GM21515 (cell line): ENCODE measurements at regions not wholly inside any gene's neighbourhood (a gene's known extent, or its start where the extent isn't known, plus 50 kb on each side); places are given as distances from the start of the nearest gene placed in this dataset.

ENCODE experiments used
- ATAC-seq: cut with Tn5 transposase; IDR thresholded peaks from one replicate; pipeline ENCODE4 v1.9.1; 2021; ENCODE audit not compliant: unreplicated experiment

DNA sequence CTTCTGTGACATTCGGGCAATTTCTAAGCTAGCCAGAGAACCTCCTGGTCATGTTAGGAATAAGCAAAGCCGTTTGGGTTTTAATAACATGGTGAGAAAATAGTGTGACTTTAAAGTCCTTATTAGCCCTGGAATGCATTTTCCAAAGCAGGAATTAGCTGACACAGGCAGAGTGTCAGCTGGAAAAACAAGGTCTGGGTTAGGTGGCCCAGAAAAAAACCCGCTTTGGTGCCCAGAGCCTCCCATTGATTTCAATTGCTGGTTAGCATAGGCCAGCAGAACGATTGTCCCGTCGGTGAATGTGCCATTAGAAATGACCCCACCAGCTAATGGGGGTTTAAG, 62.1 kb upstream of the CPEB4 start:
- ATAC-seq = no peak

GRCh38 chr5:173826428-173827350, 61.5 kb upstream of the CPEB4 start:
- no peak for ATAC-seq

- ATAC-seq = no peak
These were observed 59.2 kb upstream of the CPEB4 start for GRCh38 chr5:173828952-173829351.

DNA sequence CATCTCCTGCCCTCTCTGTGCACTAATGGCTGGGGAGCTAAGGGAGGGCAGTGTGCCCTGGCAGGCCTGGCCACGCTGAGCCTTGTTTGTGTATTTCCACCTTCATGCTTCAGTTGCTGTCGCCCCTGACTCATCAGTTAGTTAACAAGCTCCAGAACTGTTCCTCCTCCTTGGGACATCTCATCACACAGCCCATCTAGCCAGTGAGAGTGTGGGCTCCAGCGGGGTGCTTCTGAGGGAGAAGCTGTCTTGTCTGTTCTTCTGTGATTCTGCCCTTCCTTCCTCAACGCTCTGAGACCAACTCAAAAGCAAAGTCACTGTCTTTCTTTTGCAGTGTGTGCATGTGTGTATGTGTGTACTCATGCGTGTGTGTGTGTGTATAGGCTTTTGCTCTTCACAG, 58.3 kb upstream of the CPEB4 start:
- no peak for ATAC-seq

GRCh38 chr5:173830421-173830820, 57.7 kb upstream of the CPEB4 start:
- ATAC-seq = no peak

DNA sequence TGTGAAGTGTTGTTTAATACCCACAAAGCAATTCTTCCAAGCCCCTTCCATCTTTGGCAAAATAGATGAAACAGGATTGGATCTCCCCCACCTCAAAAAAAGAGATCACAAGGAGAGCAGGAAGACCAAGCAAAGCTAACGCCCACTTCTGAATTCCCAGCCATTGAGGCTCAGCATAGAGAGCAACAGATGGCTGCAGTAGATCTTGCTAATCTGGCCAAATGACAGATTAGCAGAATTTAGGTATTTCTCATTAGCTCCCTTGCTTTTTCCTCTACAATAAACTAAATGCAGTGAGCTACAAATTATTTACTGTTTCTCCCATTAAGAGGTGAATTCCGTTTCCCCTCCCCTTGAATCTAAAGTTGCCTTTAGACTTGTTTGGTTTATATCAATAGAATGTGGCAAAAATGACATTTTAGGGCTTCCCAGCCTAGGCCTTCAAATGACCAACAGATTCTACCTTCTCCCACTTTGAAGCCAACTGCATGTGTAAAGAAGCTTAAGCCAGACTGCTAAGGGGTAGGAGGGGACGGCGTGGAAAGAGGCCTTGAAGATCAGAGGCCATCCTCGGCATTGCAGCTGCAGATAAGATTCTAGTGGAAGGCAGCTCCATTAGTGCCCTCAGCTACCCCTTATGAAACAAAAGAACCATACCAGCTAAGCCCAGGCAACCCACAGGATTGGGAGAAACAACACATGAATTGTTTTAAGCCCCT, 56.8 kb upstream of the CPEB4 start:
- ATAC-seq = no peak

DNA sequence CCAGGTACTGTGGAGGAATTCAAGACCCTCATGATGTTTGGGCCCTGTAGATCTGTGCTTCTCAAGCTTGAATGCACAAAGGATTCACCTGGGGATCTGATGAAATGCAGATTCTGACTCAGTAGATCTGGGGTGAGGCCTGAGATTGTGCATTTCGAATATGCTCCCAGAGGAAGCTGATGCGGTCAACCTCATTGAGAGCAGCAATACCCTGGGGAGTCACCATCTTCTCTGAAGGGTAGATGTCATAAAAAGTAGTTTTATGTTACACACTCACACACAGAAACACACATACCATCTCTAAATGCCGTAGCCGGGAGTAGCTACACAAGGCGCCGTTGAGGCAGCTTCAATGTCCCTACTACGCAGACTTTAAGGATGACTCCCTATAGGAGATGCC, 55.8 kb upstream of the CPEB4 start:
- ATAC-seq = peak; percentile 45

DNA sequence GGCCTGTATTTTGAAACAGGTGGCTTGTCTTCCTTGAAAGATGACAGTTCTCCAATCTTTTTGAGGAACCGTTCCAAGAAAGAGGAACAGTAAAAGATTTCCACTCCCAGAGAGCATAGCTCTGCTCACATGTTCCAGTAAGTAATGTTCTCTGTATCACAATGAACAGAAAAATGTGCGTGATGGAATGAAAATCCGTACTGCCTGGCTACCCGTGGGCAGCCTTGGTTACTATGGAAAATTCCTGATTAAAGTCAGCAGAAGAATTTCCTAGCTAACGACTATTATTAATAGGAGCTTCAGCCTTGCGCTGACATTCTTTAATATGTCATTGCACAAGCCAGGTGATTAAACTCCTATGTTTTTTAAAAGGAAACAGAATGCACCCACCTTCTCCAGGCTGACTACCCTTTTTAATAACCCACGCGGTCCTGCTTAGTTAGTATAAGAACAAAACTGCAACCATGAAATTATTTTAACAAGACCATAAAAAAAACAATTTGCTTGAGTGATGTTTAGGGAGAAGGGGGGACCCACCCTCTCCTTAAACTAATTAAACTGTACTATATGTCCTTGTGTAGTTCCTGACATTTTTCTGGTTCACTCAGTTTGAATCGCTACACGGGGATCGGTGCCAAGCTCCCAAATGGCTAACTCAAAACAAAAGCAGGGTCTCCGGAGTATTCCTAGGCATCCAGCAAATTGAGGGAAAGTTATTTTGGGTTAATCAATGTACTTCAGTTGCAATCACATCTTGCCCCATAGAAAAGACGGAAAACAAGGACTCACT, 54.8 kb upstream of the CPEB4 start:
- no peak for ATAC-seq

- ATAC-seq = no peak
These were observed 53.9 kb upstream of the CPEB4 start for GRCh38 chr5:173834071-173834771.

DNA sequence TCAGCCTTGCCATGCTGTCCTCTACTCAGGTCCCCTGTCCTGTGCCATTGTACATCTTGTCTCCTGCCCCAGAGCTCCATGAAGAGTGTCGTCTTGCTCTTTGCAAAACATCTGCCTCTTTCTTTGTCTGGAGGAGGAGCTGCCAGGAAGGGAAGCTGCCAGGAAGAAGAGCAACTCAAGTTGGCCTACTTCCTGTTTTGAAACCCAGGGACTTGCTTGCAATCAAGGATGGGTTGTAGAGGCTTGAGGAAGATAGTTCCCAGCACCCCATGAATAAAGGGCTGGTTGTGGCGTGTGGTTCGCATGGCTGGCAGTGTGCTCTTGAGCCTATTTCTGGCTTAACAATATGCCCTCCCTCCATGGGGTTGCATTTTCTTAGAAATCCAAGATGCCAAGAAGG, 53.0 kb upstream of the CPEB4 start:
- no peak for ATAC-seq

- ATAC-seq = no peak
These were observed 52.5 kb upstream of the CPEB4 start for GRCh38 chr5:173835661-173836060.

DNA sequence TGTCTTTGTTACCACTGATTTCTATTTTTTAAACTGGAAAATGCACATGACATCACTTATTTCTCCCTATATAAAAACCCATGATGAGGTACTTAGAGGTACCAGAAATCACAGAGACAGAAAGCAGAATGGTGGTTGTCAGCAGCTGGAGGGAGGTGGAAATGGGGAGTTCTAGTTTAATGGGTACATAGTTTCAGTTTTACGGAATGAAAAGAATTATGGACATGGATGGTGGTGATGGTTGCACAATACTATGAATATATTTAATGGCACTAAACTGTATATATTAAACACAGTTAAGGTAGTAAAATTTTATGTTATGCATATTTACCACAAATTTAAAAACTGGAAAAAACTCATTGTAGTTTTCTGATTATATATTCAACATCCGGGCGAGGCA, 50.5 kb upstream of the CPEB4 start:
- ATAC-seq = no peak
